ENCODE measurements at regions not wholly inside any gene's neighbourhood (a gene's known extent, or its start where the extent isn't known, plus 50 kb on each side); places are given as distances from the start of the nearest gene placed in this dataset.

GRCh38 chr2:101569886-101570520 is 95.1 kb upstream of the RFX8 start:
- in situ Hi-C loops (cut with HindIII; ENCODE audit: low pct_unique_long_range_greater_than_20kb, low sequenced_read_pairs) = no loop called here

GRCh38 chr2:101568969-101569368 is 94.1 kb upstream of the RFX8 start:
- no peaks in the 10 kb centered on the region for H3K36me3 ChIP-seq (ENCODE audit: control insufficient read depth, insufficient read depth, low read length)
- H3K27me3 ChIP-seq (ENCODE audit: control insufficient read depth, insufficient read depth, low read length) = peaks cover 11% of the 10 kb centered on the region; the same call in 1 of the 2 replicates
- ChIA-PET CTCF (interaction anchor here (0.6 kb wide), 1 partner anchor 348 kb away, joined by 3 read pairs; no protein-coding TSS in a partner anchor), POLR2A (interaction anchor here (0.6 kb wide), 1 partner anchor 128 kb away, joined by 7 read pairs; no protein-coding TSS in a partner anchor)
- no peaks in the 10 kb centered on the region for H3K9me3 ChIP-seq (ENCODE audit: control insufficient read depth, insufficient read depth, low read depth, low read length)
- no peak overlapping the region for H3K27ac ChIP-seq (ENCODE audit: low read length)
- no TSS peak for BruUV-seq (replicated peaks)
- in situ Hi-C loops (cut with HindIII; ENCODE audit: low pct_unique_long_range_greater_than_20kb, low sequenced_read_pairs) = no loop called here
- no peak for DNase-seq (ENCODE audit: low read depth, low spot score)
- H3K4me1 ChIP-seq (ENCODE audit: control insufficient read depth, insufficient read depth, low read length) = peaks cover 13% of the 10 kb centered on the region
- intact Hi-C loops (cut with micrococcal nuclease; ENCODE audit: unreplicated experiment) = no loop called here
- TF ChIP-seq TCF7L2 (IDR thresholded peaks at IDR 0.05; ENCODE audit: low read depth, low read length) (no peak), POLR2AphosphoS5 (IDR thresholded peaks at IDR 0.05; ENCODE audit: low read depth, low read length) (no peak), SIN3A (IDR thresholded peaks at IDR 0.05; ENCODE audit: borderline replicate concordance, insufficient read depth, low read depth, low read length) (no peak)
- TF ChIP-seq, protein P1, sequence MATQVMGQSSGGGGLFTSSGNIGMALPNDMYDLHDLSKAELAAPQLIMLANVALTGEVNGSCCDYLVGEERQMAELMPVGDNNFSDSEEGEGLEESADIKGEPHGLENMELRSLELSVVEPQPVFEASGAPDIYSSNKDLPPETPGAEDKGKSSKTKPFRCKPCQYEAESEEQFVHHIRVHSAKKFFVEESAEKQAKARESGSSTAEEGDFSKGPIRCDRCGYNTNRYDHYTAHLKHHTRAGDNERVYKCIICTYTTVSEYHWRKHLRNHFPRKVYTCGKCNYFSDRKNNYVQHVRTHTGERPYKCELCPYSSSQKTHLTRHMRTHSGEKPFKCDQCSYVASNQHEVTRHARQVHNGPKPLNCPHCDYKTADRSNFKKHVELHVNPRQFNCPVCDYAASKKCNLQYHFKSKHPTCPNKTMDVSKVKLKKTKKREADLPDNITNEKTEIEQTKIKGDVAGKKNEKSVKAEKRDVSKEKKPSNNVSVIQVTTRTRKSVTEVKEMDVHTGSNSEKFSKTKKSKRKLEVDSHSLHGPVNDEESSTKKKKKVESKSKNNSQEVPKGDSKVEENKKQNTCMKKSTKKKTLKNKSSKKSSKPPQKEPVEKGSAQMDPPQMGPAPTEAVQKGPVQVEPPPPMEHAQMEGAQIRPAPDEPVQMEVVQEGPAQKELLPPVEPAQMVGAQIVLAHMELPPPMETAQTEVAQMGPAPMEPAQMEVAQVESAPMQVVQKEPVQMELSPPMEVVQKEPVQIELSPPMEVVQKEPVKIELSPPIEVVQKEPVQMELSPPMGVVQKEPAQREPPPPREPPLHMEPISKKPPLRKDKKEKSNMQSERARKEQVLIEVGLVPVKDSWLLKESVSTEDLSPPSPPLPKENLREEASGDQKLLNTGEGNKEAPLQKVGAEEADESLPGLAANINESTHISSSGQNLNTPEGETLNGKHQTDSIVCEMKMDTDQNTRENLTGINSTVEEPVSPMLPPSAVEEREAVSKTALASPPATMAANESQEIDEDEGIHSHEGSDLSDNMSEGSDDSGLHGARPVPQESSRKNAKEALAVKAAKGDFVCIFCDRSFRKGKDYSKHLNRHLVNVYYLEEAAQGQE (IDR thresholded peaks at IDR 0.05; ENCODE audit: insufficient read depth in 1 of 2, low read depth in 2 of 2, low read length in 1 of 2) = no peak
- TF ChIP-seq, protein P2, sequence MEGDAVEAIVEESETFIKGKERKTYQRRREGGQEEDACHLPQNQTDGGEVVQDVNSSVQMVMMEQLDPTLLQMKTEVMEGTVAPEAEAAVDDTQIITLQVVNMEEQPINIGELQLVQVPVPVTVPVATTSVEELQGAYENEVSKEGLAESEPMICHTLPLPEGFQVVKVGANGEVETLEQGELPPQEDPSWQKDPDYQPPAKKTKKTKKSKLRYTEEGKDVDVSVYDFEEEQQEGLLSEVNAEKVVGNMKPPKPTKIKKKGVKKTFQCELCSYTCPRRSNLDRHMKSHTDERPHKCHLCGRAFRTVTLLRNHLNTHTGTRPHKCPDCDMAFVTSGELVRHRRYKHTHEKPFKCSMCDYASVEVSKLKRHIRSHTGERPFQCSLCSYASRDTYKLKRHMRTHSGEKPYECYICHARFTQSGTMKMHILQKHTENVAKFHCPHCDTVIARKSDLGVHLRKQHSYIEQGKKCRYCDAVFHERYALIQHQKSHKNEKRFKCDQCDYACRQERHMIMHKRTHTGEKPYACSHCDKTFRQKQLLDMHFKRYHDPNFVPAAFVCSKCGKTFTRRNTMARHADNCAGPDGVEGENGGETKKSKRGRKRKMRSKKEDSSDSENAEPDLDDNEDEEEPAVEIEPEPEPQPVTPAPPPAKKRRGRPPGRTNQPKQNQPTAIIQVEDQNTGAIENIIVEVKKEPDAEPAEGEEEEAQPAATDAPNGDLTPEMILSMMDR (IDR thresholded peaks at IDR 0.05) = no peak
- ATAC-seq = no peak
- no peak overlapping the region for H3K4me3 ChIP-seq (ENCODE audit: low read depth in 2 of 2, low read length in 2 of 2)

More at GRCh38 chr2:101569886-101570520, 95.1 kb upstream of the RFX8 start:
- TF ChIP-seq, protein P2 (IDR thresholded peaks at IDR 0.05) = no peak
- TF ChIP-seq TCF7L2 (IDR thresholded peaks at IDR 0.05; ENCODE audit: low read depth, low read length) = no peak
- TF ChIP-seq, protein P1 (IDR thresholded peaks at IDR 0.05; ENCODE audit: insufficient read depth in 1 of 2, low read depth in 2 of 2, low read length in 1 of 2) = no peak
- no peak for TF ChIP-seq SIN3A (IDR thresholded peaks at IDR 0.05; ENCODE audit: borderline replicate concordance, insufficient read depth, low read depth, low read length)
- no peak for TF ChIP-seq POLR2AphosphoS5 (IDR thresholded peaks at IDR 0.05; ENCODE audit: low read depth, low read length)
- H3K4me1 ChIP-seq (ENCODE audit: control insufficient read depth, insufficient read depth, low read length) = peaks cover 13% of the 10 kb centered on the region
- intact Hi-C loops (cut with micrococcal nuclease; ENCODE audit: unreplicated experiment) = no loop called here
- BruUV-seq (replicated peaks) = no TSS peak
- ChIA-PET CTCF (no interaction called here), POLR2A (no interaction called here)
- H3K27me3 ChIP-seq (ENCODE audit: control insufficient read depth, insufficient read depth, low read length) = peaks cover 8% of the 10 kb centered on the region; the same call in 1 of the 2 replicates
- ATAC-seq (no peak), DNase-seq (ENCODE audit: low read depth, low spot score) (no peak)
- no peak overlapping the region for H3K4me3 ChIP-seq (ENCODE audit: low read depth in 2 of 2, low read length in 2 of 2)
- H3K36me3 ChIP-seq (ENCODE audit: control insufficient read depth, insufficient read depth, low read length) = no peaks in the 10 kb centered on the region
- H3K27ac ChIP-seq (ENCODE audit: low read length) = no peak overlapping the region
- no peaks in the 10 kb centered on the region for H3K9me3 ChIP-seq (ENCODE audit: control insufficient read depth, insufficient read depth, low read depth, low read length)
